ENCODE measurements at regions not wholly inside any gene's neighbourhood (a gene's known extent, or its start where the extent isn't known, plus 50 kb on each side); places are given as distances from the start of the nearest gene placed in this dataset.

GRCh38 chrX:39477031-39477761, 620.6 kb downstream of the BCOR start:
- Histone ChIP-seq H2AFZ (ENCODE audit: low read depth, low read length, poor library complexity, severe bottlenecking) (no peak overlapping the region), H3K9me2 (ENCODE audit: insufficient read depth) (no peaks in the 10 kb centered on the region), H3K4me3 (replicated peaks in 1 of 2; ENCODE audit: low read depth in 1 of 2, low read length in 2 of 2) (no peak overlapping the region), H3K79me2 (ENCODE audit: insufficient read depth, low read length) (no peaks in the 10 kb centered on the region), H3K9me3 (ENCODE audit: control insufficient read depth in 1 of 2, insufficient read depth in 1 of 2, low read depth in 1 of 2, low read length in 2 of 2) (no peaks in the 10 kb centered on the region), H3K36me3 (ENCODE audit: control insufficient read depth in 1 of 2, insufficient read depth in 2 of 2, low read length in 2 of 2) (no peaks in the 10 kb centered on the region), H4K20me1 (ENCODE audit: insufficient read depth) (no peaks in the 10 kb centered on the region), H3K9ac (ENCODE audit: low read length) (no peak overlapping the region), H3K4me2 (ENCODE audit: low read length) (no peak overlapping the region), H3K4me1 (ENCODE audit: control insufficient read depth in 1 of 2, insufficient read depth in 2 of 2, low read length in 2 of 2) (no peaks in the 10 kb centered on the region), H3K27ac (ENCODE audit: low read depth, low read length) (no peak overlapping the region), H3K27me3 (ENCODE audit: insufficient read depth, low read length) (no peaks in the 10 kb centered on the region; the same call in 1 of the 2 replicates)
- POLR2A ChIA-PET = no interaction called here
- BruUV-seq (replicated peaks) = no TSS peak
- intact Hi-C loops (cut with micrococcal nuclease) = no loop called here
- DNase-seq (ENCODE audit: low read depth, low spot score) = no peak
- RAD21 ChIA-PET (ENCODE audit: low non-redundant PET in 1 of 2, low total read pairs in 2 of 2, uncharacterized antibody in 2 of 2, unreplicated experiment in 2 of 2) = no interaction called here
- CTCF ChIA-PET = no interaction called here
- TF ChIP-seq RAD21 (IDR thresholded peaks at IDR 0.05; ENCODE audit: low read depth) = 0 out of 2 replicates have a peak, but pooled peaks have one; percentile 20
- TF ChIP-seq ELF1 (IDR thresholded peaks at IDR 0.05; ENCODE audit: borderline replicate concordance, low read depth) = no peak
- peak in 2 of 3 experiments; percentile 47 to 48; a peak in 4 of 6 replicates for TF ChIP-seq CTCF (IDR thresholded peaks at IDR 0.05 in 2 of 3, conservative IDR thresholded peaks at IDR 0.05 in 1 of 3; ENCODE audit: borderline replicate concordance in 1 of 3, insufficient read depth in 1 of 3, low read depth in 2 of 3, low read length in 2 of 3)
- peak; percentile 59; the same call in 1 of the 2 replicates for ATAC-seq

GRCh38 chrX:39477762-39478120, 620.0 kb downstream of the BCOR start:
- H4K20me1 ChIP-seq (ENCODE audit: insufficient read depth) = no peaks in the 10 kb centered on the region
- H3K27me3 ChIP-seq (ENCODE audit: insufficient read depth, low read length) = no peaks in the 10 kb centered on the region; the same call in 1 of the 2 replicates
- BruUV-seq (replicated peaks) = no TSS peak
- H3K4me2 ChIP-seq (ENCODE audit: low read length) = no peak overlapping the region
- CTCF ChIA-PET = no interaction called here
- ATAC-seq (no peak), DNase-seq (ENCODE audit: low read depth, low spot score) (no peak)
- no peaks in the 10 kb centered on the region for H3K9me2 ChIP-seq (ENCODE audit: insufficient read depth)
- H3K27ac ChIP-seq (ENCODE audit: low read depth, low read length) = no peak overlapping the region
- H2AFZ ChIP-seq (ENCODE audit: low read depth, low read length, poor library complexity, severe bottlenecking) = no peak overlapping the region
- intact Hi-C loops (cut with micrococcal nuclease) = no loop called here
- POLR2A ChIA-PET = no interaction called here
- RAD21 ChIA-PET (ENCODE audit: low non-redundant PET in 1 of 2, low total read pairs in 2 of 2, uncharacterized antibody in 2 of 2, unreplicated experiment in 2 of 2) = no interaction called here
- H3K9ac ChIP-seq (ENCODE audit: low read length) = no peak overlapping the region
- H3K36me3 ChIP-seq (ENCODE audit: control insufficient read depth in 1 of 2, insufficient read depth in 2 of 2, low read length in 2 of 2) = no peaks in the 10 kb centered on the region
- no peak overlapping the region for H3K4me3 ChIP-seq (replicated peaks in 1 of 2; ENCODE audit: low read depth in 1 of 2, low read length in 2 of 2)
- TF ChIP-seq REST (IDR thresholded peaks at IDR 0.05; ENCODE audit: low read depth) = no peak
- TF ChIP-seq SP1 (IDR thresholded peaks at IDR 0.05; ENCODE audit: low read depth) = no peak
- no peak for TF ChIP-seq JUND (IDR thresholded peaks at IDR 0.05)
- no peak for TF ChIP-seq CTCF (IDR thresholded peaks at IDR 0.05 in 2 of 3, conservative IDR thresholded peaks at IDR 0.05 in 1 of 3; ENCODE audit: borderline replicate concordance in 1 of 3, insufficient read depth in 1 of 3, low read depth in 2 of 3, low read length in 2 of 3)
- no peak for TF ChIP-seq POLR2A (IDR thresholded peaks at IDR 0.05; ENCODE audit: borderline replicate concordance, extremely low read depth, insufficient read depth, insufficient read length)
- TF ChIP-seq MAX (IDR thresholded peaks at IDR 0.05) = no peak
- H3K79me2 ChIP-seq (ENCODE audit: insufficient read depth, low read length) = no peaks in the 10 kb centered on the region
- H3K9me3 ChIP-seq (ENCODE audit: control insufficient read depth in 1 of 2, insufficient read depth in 1 of 2, low read depth in 1 of 2, low read length in 2 of 2) = no peaks in the 10 kb centered on the region
- H3K4me1 ChIP-seq (ENCODE audit: control insufficient read depth in 1 of 2, insufficient read depth in 2 of 2, low read length in 2 of 2) = no peaks in the 10 kb centered on the region

Data from HCT116 (cell line).